ENCODE measurements at regions not wholly inside any gene's neighbourhood (a gene's known extent, or its start where the extent isn't known, plus 50 kb on each side); places are given as distances from the start of the nearest gene placed in this dataset.
"Not testable (repeated sequence)": the region's sequence is repeated elsewhere in the genome, so short reads cannot be mapped to it uniquely, and the experiment has no call there.

- DNase-seq: no peak
Observed at GRCh38 chr11:19429108-19429760, 188.5 kb upstream of the E2F8 start.

GRCh38 chr11:19428206-19429002 is 187.7 kb upstream of the E2F8 start:
- DNase-seq: no peak

DNA sequence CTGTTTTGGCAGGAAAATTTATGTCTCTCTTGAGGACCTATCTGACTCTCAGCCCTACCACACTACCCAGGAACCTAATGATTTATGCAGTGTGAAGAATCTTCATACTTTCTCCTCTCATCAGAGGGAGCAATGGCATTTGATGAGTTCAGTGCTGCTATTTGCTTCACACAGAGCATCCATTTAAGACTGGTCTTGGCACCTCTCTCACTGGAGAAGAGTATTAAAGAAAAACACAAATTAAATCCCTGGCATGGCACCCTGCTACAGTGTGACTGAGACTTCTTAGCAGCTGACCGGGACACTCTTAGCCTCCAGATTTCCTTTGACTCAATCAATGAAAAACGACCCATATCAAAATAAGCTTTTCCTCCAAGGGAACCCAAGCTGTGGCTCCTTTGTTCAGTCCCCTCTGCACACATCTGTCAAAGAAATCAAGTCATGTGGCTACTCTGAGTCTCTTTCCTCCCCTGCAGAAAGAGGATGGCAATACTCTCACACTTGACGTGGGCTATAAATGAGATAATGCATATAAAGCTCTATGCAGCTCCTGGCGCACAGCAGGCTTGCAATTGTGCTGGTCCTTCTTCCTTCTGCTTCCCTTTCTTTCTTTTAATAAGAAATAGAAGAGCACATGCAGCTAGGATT is 186.1 kb upstream of the E2F8 start:
- DNase-seq: no peak

GRCh38 chr11:19426011-19426755 is 185.4 kb upstream of the E2F8 start:
- DNase-seq: no peak

- no peak for DNase-seq
Observed at GRCh38 chr11:19422276-19422675, 181.5 kb upstream of the E2F8 start.

DNA sequence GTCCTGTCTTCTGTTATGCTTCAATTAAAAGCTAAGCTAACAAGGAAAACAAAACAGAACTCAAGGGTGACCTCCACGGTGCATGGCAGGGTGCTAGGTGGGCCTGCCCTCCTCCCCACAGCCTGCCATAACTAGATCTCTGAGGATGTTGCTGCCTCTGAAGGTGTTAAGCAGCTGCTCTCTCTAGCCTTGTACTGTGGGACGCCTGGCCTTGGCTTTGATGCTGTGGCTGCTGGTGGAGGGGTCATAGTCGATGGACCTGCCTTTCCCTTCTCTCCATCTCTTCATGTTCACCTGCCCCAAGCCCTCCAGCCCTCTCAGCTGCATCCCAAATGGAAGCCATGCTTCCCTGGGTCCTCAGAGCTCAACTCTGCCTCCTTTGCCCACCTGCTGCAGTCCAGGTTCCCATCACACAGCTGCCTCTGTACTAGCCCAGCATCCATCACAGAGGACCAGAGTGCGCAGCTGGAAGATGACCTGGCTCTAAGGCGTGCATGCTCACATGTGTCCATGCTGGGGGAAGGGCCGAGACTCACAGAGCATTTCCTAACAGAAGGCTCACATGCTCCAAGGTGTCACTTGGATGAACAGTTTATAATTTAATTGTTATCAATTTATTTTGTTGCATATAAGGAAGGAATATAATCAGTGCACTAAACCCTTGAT is 180.3 kb upstream of the E2F8 start:
- DNase-seq: no peak

GRCh38 chr11:19419808-19420207 is 179.1 kb upstream of the E2F8 start:
- no peak for DNase-seq

- no peak for DNase-seq
Observed at GRCh38 chr11:19419021-19419750, 178.4 kb upstream of the E2F8 start.

DNA sequence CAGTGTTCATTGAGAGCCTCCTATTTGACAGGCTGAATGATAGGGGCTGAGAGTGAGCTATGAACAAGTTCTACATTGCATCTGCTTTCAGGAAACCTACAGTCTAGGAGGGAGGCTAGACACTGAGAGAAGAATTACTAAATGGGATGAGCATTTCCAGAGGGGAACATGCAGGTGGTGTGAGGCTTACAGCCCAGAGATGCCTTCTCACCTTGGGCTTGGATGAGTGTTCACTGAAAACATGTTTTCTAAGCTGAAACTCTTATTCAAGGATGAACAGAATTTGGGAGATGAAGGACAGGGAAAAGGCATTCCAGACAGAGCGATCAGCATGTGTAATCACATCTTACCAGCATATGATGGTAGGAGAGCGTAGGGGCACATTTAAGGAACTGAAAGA is 177.5 kb upstream of the E2F8 start:
- no peak for DNase-seq

- not testable (repeated sequence) for DNase-seq
Observed at GRCh38 chr11:19412070-19412469, 171.3 kb upstream of the E2F8 start.

DNA sequence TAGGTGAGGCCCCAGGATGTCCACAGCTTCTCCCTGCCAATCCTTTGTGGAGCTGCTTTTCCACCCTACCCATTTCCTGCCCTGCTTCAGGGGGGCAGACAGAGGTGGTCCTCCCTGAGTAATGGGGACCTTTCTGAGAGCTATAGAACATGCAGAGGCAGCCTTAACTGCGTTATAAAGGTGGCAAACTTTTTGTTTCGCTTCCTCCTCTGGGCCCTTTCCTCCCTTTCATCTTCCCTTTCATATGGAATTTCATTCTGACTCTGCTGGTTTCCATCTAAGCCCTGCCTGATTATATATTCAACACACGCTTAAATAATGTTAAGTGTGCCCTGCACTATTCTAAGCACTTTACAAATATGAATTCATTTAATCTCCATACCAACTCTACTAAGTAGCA is 169.3 kb upstream of the E2F8 start:
- DNase-seq: no peak

DNA sequence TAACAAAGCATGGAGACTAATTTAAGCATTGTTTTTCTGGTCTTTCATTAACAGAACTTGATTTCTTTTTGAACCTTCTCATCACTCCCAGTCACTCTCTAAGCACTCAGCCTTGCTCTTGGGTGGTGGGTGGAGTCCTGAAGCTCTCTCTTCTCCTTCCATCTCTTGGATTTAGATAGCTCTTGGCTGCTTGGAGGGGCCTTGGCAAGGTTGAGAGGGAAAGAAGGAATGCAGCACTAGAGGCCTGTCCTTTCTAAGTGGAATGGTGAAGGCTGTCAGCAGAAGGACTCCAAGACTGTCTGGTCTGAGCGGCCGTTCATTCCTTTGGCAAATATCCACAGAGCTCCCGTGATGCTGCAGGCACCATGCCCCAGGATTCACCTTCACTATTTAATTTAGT is 168.6 kb upstream of the E2F8 start:
- DNase-seq: no peak

DNA sequence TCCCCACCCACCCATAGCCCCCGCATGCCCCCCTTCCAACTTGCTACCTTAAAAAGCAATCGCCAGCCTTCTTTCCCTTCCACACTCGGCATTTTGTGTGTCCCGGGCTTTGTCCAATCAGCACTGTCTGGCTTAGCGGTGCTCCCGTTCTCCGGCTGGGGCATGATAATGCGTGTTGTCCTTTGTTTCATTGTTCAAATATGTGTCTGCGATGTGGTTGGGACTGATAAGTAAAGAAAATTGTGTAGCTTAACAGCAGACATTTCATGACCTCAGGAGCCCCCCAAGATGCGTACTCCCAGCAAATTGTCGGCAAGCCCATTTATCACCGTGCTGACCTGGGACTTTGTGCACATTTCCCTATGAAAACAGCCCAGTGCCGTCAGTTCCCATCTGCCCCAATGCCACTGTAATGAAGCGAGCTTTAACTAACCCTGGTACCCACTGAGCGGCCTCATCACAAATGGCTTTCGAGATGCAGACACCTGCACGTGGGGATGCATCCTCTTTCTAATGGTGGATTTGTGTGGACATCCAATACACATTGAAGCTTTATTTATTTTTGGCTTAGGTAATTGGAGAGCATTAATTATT is 167.0 kb upstream of the E2F8 start:
- DNase-seq: no peak

DNA sequence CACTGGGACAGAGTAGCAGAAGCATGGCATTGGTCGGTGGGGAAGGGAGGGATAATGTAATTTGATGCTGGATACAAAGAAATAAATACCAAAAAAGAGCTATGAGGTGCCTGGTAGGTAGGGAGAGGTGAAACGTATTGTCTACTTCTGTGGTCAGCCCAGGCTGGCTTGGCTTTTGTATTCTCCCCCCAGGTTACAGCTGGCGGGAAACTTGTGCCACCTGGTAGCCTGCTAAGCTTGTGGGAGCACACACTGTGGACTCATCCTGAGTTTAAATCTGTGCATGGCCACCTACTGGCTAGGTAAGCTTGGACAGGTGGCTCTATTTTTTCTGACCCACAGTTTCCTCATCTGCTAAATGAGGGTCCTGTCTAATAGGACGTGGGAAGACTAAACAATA is 165.2 kb upstream of the E2F8 start:
- DNase-seq: no peak

DNA sequence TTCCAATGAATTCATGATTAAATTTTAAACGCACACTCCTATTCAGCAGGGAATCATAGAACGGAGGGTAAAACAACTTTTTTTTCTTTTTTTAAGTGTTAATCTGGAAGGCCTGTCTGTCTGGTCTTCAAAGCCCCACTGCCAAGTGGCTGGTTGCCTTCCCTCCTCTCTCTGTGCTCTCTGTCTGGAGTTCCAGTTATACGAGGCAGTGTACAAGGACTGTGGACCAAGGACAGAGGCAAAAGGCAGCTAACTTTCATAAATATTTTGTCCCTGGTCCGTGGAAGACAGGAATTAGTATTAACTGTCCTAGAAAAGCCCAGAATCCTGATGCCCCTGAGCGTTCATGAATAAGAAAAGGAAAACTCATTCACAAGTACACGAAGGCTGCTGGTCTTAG is 164.0 kb upstream of the E2F8 start:
- DNase-seq: no peak

GRCh38 chr11:19403196-19403895 is 162.6 kb upstream of the E2F8 start:
- DNase-seq: no peak

GRCh38 chr11:19400296-19400695 is 159.6 kb upstream of the E2F8 start:
- no peak for DNase-seq

GRCh38 chr11:19398772-19399527 is 158.2 kb upstream of the E2F8 start:
- no peak for DNase-seq

- no peak for DNase-seq
Observed at GRCh38 chr11:19398273-19398672, 157.5 kb upstream of the E2F8 start.

GRCh38 chr11:19395050-19395449 is 154.3 kb upstream of the E2F8 start:
- DNase-seq: no peak

Data from hematopoietic multipotent progenitor cell treated with erythropoietin and hydrocortisone succinate and interleukin-3 and kit ligand, for 4 days (in vitro differentiated cells).